ENCODE measurements at regions not wholly inside any gene's neighbourhood (a gene's known extent, or its start where the extent isn't known, plus 50 kb on each side); places are given as distances from the start of the nearest gene placed in this dataset.

- no peak overlapping the region for H2BK5ac ChIP-seq (ENCODE audit: insufficient read length, low read length)
- H3K27me3 ChIP-seq (ENCODE audit: insufficient read depth, low read length), result no peaks in the 10 kb centered on the region
- no peak overlapping the region for H4K5ac ChIP-seq (ENCODE audit: insufficient read length, low read depth, low read length)
- no peak overlapping the region for H4K8ac ChIP-seq (replicated peaks; ENCODE audit: insufficient read length, low read depth, low read length)
- Mint-ChIP-seq H3K27ac (no peak overlapping the region), H3K9me3 (peaks cover 2 to 5% of the 10 kb centered on the region in 2 experiments), H3K4me1 (peaks cover 14 to 20% of the 10 kb centered on the region in 2 experiments), H3K27me3 (ENCODE audit: low read depth) (peaks cover 7% of the 10 kb centered on the region), H3K4me3 (no peak overlapping the region), H3K36me3 (ENCODE audit: insufficient read depth in 1 of 3, low read depth in 3 of 3) (peaks cover 0 to 4% (median 3%) of the 10 kb centered on the region in 3 experiments; a peak in 3 of 7 replicates)
- H2BK120ac ChIP-seq (ENCODE audit: low read depth, low read length, poor library complexity, severe bottlenecking), result no peak overlapping the region
- H3K27ac ChIP-seq (ENCODE audit: insufficient read length, low read depth, low read length), result no peak overlapping the region
- H3K9ac ChIP-seq (ENCODE audit: extremely low read depth, insufficient read length, low read length), result no peak overlapping the region
- WGBS (ENCODE audit: extremely low coverage, insufficient read length, low lambda C conversion rate), result no CpG with 5 or more reads among the region's 10 CpGs
- H3K23ac ChIP-seq (ENCODE audit: insufficient read length, low read depth, low read length), result no peak overlapping the region
- no peak overlapping the region for H2AK5ac ChIP-seq (ENCODE audit: insufficient read length, low read length)
- H3T11ph ChIP-seq (ENCODE audit: low read length), result no peak overlapping the region
- H3K79me2 ChIP-seq (ENCODE audit: insufficient read depth, low read length), result no peaks in the 10 kb centered on the region
- H2BK20ac ChIP-seq (ENCODE audit: low read depth, low read length, poor library complexity, severe bottlenecking), result no peak overlapping the region
- TF ChIP-seq, protein P1, sequence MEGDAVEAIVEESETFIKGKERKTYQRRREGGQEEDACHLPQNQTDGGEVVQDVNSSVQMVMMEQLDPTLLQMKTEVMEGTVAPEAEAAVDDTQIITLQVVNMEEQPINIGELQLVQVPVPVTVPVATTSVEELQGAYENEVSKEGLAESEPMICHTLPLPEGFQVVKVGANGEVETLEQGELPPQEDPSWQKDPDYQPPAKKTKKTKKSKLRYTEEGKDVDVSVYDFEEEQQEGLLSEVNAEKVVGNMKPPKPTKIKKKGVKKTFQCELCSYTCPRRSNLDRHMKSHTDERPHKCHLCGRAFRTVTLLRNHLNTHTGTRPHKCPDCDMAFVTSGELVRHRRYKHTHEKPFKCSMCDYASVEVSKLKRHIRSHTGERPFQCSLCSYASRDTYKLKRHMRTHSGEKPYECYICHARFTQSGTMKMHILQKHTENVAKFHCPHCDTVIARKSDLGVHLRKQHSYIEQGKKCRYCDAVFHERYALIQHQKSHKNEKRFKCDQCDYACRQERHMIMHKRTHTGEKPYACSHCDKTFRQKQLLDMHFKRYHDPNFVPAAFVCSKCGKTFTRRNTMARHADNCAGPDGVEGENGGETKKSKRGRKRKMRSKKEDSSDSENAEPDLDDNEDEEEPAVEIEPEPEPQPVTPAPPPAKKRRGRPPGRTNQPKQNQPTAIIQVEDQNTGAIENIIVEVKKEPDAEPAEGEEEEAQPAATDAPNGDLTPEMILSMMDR (conservative IDR thresholded peaks at IDR 0.05), result no peak
- no peak overlapping the region for H3K4me2 ChIP-seq (ENCODE audit: insufficient read depth, insufficient read length, low read length)
- H4K91ac ChIP-seq (ENCODE audit: insufficient read length, low read depth, low read length), result no peak overlapping the region
- H3K4ac ChIP-seq (ENCODE audit: low read depth, low read length), result no peak overlapping the region
- no peaks in the 10 kb centered on the region for H4K20me1 ChIP-seq (ENCODE audit: control insufficient read depth, insufficient read depth, insufficient read length)
- H3K56ac ChIP-seq (ENCODE audit: insufficient read length, low read depth, low read length), result no peak overlapping the region
- H2AFZ ChIP-seq (ENCODE audit: low read length), result no peak overlapping the region
- no peaks in the 10 kb centered on the region for H3K23me2 ChIP-seq (ENCODE audit: insufficient read length, low read depth, low read length, poor library complexity, severe bottlenecking)
- no peaks in the 10 kb centered on the region for H3K4me1 ChIP-seq (ENCODE audit: insufficient read depth, low read length)
- H3K18ac ChIP-seq (ENCODE audit: insufficient read length, low read depth, low read length), result no peak overlapping the region
- no peak for DNase-seq
- H2BK12ac ChIP-seq (ENCODE audit: insufficient read length, low read depth, low read length), result no peak overlapping the region
- no peaks in the 10 kb centered on the region for H3K9me3 ChIP-seq (ENCODE audit: control insufficient read depth, low read depth, low read length)
- H3K14ac ChIP-seq (ENCODE audit: insufficient read depth, low read length), result no peak overlapping the region
- H3K79me1 ChIP-seq (ENCODE audit: insufficient read depth, low read depth, low read length, poor library complexity, severe bottlenecking), result no peaks in the 10 kb centered on the region
- no peak overlapping the region for H2BK15ac ChIP-seq (ENCODE audit: low read depth, low read length)
Observed at GRCh38 chr6:166683477-166683876, 56.4 kb upstream of the RPS6KA2 start.

All from H9 (cell line).